Bronchial epithelial cell (primary cell): ENCODE measurements at regions not wholly inside any gene's neighbourhood (a gene's known extent, or its start where the extent isn't known, plus 50 kb on each side); places are given as distances from the start of the nearest gene placed in this dataset.

Experiments
- DNase-seq: peaks from one replicate; pipeline ENCODE4 v3.0.0-alpha.2; 2010; ENCODE audit warnings: low read depth
- FAIRE-seq: peaks from 2 replicates; lab custom pipeline; 2011; peaks lifted over from hg19 to GRCh38; lab: Jason Lieb, UNC
- H3K27me3 ChIP-seq: 2 replicates; pipeline ENCODE4 v1.5.1; 2011; ENCODE audit warnings: low read length; ENCODE audit not compliant: control insufficient read depth, insufficient read depth
- H3K36me3 ChIP-seq: 2 replicates; pipeline ENCODE4 v1.5.1; 2011; ENCODE audit warnings: low read length; ENCODE audit not compliant: control insufficient read depth, insufficient read depth
- H3K4me3 ChIP-seq: 2 replicates; pipeline ENCODE4 v1.5.1; 2011; ENCODE audit warnings: mild to moderate bottlenecking, low read depth, low read length, control low read depth
- TF ChIP-seq, protein P1 (sequence below): IDR thresholded peaks from 2 replicates; pipeline ENCODE4 v1.5.1; 2011; ENCODE audit warnings: mild to moderate bottlenecking, moderate library complexity, low read length, control low read depth, inconsistent platforms; ENCODE audit not compliant: insufficient read depth, severe bottlenecking

DNA sequence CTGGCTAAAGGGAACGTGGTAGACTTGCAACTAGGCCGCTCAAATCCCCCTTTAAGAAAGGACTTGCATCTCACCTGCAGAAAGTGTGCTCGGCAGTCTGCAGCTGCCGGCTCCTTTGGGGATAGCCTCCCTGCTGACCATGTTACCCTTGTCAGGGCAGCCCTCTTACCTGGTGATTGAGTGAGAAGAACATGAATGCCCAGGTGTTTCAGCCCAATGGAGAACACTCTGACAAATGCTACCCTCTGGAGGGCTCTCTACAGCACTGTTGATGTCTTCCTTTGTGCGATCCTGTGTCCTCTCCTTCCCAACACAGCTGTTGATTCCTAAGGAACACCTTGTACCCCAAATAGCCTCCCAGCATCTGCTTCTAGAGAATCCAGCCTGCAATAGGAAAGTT lies 178.7 kb upstream of the LDB2 start:
- no peak for FAIRE-seq
- Histone ChIP-seq H3K27me3 (no peaks in the 10 kb centered on the region), H3K36me3 (no peaks in the 10 kb centered on the region), H3K4me3 (no peak overlapping the region)
- TF ChIP-seq, protein P1, sequence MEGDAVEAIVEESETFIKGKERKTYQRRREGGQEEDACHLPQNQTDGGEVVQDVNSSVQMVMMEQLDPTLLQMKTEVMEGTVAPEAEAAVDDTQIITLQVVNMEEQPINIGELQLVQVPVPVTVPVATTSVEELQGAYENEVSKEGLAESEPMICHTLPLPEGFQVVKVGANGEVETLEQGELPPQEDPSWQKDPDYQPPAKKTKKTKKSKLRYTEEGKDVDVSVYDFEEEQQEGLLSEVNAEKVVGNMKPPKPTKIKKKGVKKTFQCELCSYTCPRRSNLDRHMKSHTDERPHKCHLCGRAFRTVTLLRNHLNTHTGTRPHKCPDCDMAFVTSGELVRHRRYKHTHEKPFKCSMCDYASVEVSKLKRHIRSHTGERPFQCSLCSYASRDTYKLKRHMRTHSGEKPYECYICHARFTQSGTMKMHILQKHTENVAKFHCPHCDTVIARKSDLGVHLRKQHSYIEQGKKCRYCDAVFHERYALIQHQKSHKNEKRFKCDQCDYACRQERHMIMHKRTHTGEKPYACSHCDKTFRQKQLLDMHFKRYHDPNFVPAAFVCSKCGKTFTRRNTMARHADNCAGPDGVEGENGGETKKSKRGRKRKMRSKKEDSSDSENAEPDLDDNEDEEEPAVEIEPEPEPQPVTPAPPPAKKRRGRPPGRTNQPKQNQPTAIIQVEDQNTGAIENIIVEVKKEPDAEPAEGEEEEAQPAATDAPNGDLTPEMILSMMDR: no peak
- no peak for DNase-seq

DNA sequence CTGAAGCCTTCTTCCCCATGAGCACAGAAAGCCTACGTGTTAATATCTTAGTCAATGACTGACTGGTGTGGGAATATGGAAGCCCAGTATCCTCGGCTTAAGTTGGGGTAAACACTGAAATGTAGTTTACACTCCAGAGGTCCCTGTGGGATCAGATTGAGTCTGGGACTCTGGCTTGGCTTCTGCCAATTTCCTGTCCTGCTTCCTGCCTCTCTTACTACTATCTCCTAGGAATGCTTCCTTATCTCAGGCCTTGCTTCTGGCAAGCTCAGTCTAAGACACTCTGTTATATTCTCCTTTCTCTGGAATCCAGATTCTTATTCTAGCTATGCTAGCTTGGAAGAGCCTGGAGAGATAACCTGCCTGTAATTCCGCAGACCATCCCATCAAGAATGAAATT lies 174.0 kb upstream of the LDB2 start:
- TF ChIP-seq, protein P1: no peak
- Histone ChIP-seq H3K27me3 (no peaks in the 10 kb centered on the region), H3K4me3 (no peak overlapping the region), H3K36me3 (no peaks in the 10 kb centered on the region)
- FAIRE-seq (no peak), DNase-seq (no peak)

DNA sequence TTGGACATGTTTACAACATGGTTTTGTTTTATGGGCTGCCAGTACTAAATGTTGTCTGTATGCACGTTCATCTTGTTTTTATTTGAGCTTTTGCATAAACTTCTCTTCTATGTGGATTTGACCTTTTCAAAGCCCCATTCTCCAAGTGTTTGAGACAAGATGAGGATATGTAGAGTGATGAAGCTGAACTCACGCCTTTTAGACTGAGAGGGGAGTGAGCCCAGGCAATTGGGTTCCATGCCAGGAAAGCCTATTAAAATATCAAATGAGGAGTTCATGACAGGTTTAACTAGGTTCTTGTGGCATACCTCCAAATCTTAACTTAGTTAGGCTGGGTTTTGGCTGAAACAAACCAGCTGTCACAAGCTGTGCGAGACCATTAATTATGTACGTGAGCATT lies 170.4 kb upstream of the LDB2 start:
- TF ChIP-seq, protein P1: no peak
- FAIRE-seq (no peak), DNase-seq (no peak)
- no peak overlapping the region for H3K4me3 ChIP-seq
- no peaks in the 10 kb centered on the region for H3K36me3 ChIP-seq
- no peaks in the 10 kb centered on the region for H3K27me3 ChIP-seq

DNA sequence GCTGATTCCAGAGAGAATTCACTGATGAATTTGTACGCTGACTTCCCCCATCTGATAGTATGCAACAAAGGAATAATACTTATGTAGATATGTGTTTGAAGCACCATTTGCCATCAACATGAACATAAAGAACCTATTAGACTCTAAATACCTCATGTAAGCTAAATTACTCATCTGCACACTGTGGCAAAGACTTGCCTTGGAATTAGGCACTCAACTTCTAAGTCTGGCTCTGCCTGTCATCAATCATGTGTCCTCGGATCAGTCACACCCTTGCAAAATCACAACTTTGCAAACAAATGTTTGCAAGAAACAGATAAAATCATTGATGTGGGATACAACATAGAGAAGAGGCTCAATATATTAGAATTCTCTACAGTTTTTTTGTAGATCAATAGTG lies 169.9 kb upstream of the LDB2 start:
- H3K36me3 ChIP-seq: no peaks in the 10 kb centered on the region
- FAIRE-seq (no peak), DNase-seq (peak; percentile 29)
- H3K4me3 ChIP-seq: no peak overlapping the region
- no peaks in the 10 kb centered on the region for H3K27me3 ChIP-seq
- TF ChIP-seq, protein P1: no peak

DNA sequence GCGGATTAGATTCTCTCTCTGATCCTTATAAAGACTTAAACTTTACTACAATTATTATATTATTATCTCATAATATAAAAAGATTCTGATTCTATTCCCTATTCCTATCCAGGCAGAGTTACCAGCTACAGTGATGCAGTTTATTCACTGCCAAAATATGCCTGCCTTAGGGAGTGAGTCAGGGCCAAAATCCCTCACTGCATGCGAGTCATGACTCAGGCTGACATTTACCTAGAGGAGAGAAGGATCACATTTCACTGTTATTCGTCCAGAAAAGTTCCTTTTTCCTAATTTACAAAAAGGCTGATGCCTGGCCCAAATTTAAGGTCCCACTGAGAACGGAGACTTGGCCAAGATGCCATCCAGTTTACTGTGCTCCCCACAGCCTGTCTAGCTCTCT lies 168.5 kb upstream of the LDB2 start:
- DNase-seq (peak; percentile 85), FAIRE-seq (no peak)
- TF ChIP-seq, protein P1: no peak
- no peak overlapping the region for H3K4me3 ChIP-seq
- no peaks in the 10 kb centered on the region for H3K36me3 ChIP-seq
- H3K27me3 ChIP-seq: no peaks in the 10 kb centered on the region

DNA sequence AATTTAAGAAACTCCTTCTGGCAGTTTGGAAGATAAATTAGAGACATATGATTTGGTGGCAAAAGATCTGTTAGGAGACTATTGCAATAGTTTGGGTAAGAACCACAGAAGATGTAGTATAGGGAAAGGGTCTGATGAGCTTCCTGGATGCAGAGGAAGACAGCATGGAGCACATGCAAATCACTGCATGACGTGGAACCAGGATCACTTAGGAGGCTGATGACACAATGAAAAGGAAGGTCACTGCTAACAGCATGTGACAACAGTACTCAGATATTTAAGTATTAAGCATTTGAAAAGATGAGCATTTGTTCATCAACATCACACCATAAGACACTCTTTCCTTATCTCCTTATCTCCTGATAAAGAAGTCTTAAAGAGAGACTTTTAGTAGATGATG lies 167.8 kb upstream of the LDB2 start:
- DNase-seq (no peak), FAIRE-seq (no peak)
- Histone ChIP-seq H3K4me3 (no peak overlapping the region), H3K27me3 (no peaks in the 10 kb centered on the region), H3K36me3 (no peaks in the 10 kb centered on the region)
- TF ChIP-seq, protein P1: no peak
